Left renal pelvis (tissue), 4 donors: ENCODE measurements at regions not wholly inside any gene's neighbourhood (a gene's known extent, or its start where the extent isn't known, plus 50 kb on each side); places are given as distances from the start of the nearest gene placed in this dataset.

Source experiments
- DNase-seq, 4 donors: peaks; one replicate each; pipeline ENCODE4 v3.0.0-alpha.2; 2013; ENCODE audit warnings: low read depth in 4 of 4, low spot score in 3 of 4

- DNase-seq = no peak
These were observed 1044.8 kb upstream of the ADGRL2 start for GRCh38 chr1:80755944-80756343.

GRCh38 chr1:80751204-80751603 lies 1049.5 kb upstream of the ADGRL2 start:
- DNase-seq = no peak

- no peak for DNase-seq
These were observed 1069.4 kb upstream of the ADGRL2 start for GRCh38 chr1:80731241-80731894.

- DNase-seq = no peak
These were observed 1078.1 kb upstream of the ADGRL2 start for GRCh38 chr1:80722611-80723010.

DNA sequence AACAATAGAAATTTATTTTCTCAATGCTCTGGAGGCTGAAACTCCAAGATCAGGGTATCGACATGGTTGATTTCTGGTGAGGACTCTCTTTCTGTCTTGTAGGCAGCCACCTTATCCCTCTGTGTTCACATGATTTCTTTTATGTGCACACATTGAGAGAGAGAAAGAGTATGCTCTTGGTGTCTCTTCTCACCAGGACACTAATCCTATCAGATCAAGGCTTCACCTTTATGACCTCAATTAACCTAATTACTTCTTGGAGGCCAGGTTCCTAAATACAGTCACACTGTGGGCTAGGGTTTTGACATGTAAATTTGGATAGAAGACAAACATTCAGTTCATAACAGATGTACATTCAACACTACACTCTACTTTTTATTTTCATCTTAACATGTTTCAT lies 1094.2 kb upstream of the ADGRL2 start:
- no peak for DNase-seq

DNA sequence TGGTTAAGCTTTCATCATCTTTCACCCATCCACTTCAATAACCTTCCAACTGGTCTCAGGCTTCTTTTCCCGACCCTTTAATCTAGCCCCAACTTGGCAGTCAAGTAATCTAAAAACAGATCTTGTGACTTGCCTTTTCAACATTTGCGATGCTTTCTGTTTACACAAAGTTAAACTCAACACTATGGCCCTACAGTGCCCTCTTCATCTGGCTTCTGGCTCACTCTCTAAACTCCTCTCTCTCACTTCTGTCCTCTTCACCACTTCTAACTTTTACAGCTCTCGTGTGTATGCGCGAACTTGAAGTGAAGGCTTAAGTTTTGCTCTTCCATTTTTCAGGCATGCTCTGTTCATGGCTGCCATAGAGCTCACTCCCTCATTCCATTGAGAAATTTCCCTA lies 1122.3 kb upstream of the ADGRL2 start:
- no peak for DNase-seq

- DNase-seq = no peak
These were observed 1125.3 kb upstream of the ADGRL2 start for GRCh38 chr1:80675454-80675853.

- peak in 1 of 4 donors; percentile 25 for DNase-seq
These were observed 1126.7 kb upstream of the ADGRL2 start for GRCh38 chr1:80673935-80674597.

DNA sequence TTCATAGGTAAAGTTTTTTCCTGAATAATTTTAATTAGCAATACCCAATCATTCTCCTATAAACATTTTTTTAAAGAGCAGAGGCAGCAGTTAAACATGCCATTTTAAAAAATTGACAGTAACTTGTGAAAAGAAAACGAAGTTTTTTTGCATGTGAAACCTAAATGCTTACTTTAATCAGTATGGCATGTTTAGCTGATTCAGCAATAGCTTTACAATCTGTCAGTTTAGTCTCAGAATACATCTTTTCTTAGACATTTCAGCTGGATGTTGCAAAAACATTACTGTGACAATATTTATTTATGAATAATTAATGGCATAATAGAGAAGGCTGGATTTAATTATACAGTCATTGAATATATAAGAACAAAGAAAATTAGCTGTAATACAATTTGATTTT lies 1132.4 kb upstream of the ADGRL2 start:
- DNase-seq = no peak

- no peak for DNase-seq
These were observed 1134.7 kb upstream of the ADGRL2 start for GRCh38 chr1:80666073-80666472.

DNA sequence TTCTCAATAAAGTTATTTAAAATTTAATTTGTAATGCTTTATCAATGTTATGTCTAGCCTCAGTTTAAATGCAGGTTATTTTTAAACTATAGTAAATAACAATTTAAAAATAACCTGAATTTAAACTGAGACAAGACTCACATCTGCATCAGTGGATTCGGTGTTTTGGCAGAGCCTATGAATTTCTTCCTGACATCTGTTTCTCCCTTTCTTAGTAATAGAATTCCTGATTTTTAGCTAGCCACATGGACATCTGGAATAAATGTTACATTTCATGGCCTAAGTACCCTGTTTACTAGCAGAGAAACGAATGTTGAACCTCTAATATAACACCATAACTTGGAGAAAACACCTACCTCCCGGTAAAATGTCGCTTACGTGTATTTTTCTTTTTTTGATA lies 1141.6 kb upstream of the ADGRL2 start:
- no peak for DNase-seq

GRCh38 chr1:80657707-80658106 lies 1143.0 kb upstream of the ADGRL2 start:
- DNase-seq = no peak

DNA sequence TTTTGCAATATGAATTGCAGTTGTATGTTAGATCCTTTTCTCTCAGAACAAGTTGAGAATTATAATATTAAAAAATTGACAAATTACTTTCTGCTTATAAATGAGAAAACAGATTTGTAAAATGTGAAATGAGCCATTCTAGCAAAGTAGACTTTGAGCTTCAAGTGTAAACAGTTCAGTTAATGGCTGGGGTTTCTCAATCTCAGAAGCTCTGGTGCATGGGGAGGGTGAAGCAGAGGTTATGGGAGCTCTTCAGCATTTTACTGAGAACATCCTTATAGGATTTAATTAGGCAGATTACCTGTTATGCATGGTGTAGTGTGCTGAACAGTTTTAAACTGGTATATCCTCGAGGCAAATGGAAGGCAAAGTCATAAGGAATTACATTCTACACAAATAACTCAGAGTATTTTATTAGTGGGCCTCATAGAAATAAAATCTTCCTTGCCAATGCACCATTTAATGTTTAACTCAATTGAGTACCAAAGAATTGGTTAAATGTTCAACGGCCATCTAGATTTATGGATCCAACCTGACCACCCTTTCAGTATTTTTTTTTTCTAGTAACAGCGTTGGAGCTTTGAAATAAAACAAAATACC lies 1143.6 kb upstream of the ADGRL2 start:
- DNase-seq = no peak

- no peak for DNase-seq
These were observed 1144.1 kb upstream of the ADGRL2 start for GRCh38 chr1:80656641-80657040.

DNA sequence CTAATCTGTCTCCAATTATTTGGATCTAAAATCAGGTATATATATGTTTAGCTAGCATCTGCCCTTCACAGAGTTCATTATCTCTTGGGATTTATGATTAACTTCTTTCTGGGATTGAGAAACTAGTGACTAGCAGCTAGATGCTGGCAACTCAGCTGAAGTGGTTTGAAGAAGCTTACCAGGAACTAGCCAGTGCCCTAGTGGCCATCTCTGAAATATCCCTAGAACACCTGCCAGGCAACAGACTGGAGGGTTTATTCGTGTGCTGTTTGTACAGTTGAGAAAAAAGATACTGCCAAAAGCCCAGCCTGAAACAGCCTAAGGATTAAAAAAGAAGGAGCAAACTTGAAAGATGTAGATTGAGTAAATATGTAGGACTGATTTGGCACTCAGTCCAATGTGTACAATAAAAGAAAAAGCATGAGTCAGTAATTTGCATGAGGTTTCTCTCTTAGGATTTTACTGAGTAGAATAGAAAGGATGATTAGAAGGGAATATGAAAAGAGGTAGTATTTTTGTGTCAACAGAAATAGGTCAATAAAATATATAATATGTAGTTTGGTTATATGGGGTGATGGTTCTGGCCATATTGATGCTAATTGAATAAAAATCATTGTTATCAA lies 1144.6 kb upstream of the ADGRL2 start:
- DNase-seq = no peak

DNA sequence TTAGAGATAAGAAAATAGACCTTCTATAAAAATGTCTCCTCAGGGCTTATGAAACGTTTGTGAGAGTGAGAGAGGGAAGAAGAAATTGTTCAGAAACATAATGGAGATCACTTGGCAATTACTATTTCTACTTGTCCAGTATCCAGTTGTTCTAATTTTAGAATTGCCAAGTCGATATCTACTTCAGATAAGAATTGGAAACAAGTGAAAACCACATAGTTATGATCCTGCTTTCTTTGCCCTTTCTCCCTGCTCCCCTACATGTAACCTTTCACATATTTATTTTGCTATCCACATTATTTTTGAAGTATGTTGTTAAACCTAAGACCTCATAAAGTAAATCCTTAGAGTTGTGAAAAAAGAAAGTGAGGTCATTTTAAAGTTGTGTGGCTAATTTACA lies 1154.7 kb upstream of the ADGRL2 start:
- DNase-seq = no peak

DNA sequence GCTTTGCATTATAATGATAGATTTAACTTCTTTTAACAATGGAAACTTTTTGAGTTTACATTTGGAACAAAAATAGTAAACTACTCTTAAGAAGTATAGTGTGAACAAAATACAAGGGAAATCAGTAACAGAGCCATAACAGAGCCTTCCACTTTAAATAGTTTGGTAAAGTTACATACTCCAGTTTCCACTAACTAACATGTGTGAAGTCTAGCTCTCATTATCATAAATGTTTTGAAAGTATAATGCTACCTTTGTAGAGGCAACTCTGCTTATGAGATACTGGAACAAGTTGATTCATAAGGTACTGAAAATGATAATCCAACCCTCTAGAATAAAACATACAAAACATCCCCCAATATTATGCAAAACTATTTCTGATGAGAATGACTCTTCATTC lies 1155.1 kb upstream of the ADGRL2 start:
- DNase-seq = no peak

DNA sequence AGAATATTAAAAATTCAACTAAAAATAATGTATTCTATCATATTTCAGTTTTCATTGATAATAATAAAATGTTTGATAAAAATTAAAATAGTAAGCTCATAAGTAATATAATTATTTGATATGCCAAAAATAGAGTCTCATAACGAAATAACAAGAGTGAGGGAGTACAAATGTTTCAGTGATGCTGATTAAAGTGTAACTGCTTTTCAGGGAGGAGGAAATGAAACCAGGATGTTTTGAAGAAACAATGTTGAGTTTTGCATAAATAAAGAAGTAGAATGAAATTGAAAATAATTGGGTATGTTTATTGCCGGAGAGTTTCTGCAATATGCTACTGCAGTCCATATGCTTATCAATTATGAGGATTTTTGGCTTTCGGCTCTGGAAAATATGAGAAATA lies 1159.8 kb upstream of the ADGRL2 start:
- DNase-seq = no peak

DNA sequence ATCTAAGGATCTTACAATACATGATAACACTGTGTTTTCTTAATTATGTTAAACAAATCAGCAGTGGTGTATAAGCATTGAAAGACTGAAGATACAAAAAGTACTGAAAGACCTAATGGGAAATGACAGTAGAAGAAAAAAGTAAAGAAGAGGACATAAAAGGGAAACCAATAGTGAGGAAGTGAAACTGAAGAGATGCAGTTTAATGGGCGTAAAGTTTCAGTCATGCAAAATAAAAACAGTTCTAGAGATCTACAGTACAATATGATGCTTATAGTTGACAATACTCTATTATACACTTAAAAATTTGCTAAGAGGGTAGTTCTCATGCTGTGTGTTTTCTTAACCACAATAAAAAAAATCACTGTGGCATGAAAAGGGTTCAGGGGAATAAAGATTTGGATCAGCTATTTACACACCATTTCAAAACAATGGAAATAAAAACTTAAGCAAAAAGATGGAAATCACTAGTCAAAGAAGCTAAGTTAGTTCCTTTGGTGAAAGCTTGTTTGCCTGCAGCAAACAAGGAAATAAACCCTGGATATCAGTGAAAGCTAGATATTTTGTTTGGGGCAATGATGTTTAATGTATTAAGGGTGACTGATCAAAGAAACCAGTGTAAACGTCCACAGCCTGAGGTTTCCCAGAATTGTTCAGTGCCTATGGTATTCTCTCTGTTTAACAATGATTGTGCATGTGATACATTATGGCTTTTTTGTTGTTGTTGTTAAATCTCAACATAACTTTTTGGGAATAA lies 1160.8 kb upstream of the ADGRL2 start:
- DNase-seq = no peak

DNA sequence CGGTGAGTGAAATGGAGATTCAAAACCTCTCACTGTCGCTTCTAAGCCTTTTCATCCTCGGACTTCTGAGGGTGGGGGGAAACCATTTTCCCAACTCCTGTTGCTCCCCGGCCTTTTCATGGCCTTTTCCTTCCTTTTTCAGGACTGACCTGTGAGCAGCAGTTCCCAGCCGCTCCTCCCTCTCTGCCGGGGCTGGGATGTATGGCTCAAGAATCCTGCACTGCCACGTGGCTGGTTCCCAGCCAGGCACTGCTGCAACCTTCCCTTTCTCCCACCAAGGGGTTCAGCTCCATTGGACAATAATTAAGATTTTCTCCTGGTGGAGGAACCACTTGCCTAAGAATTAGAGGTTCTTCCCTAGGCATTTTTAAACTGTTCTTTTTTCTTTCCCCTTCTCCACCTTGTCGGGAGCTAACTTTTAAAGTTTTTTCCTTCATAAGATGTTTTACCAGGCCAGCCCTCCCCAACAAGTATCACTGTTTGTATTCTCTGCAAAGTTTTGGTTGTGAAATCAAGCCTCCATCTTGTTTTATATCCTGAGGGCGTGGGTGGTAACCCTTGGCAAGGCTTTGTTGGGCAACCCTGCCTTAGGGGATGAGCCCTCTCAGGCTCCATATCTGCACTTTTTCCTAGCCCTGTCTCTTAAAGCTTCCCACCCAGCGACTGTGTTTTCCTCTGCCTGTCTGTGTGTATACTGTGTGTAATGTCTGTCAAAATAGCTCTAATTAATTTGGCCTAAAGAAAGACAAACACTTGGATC lies 1166.6 kb upstream of the ADGRL2 start:
- no peak for DNase-seq
